GM21381 (cell line): ENCODE measurements at regions not wholly inside any gene's neighbourhood (a gene's known extent, or its start where the extent isn't known, plus 50 kb on each side); places are given as distances from the start of the nearest gene placed in this dataset.

ENCODE experiments used
- ATAC-seq: cut with Tn5 transposase; IDR thresholded peaks from one replicate; pipeline ENCODE4 v1.9.1; 2021; ENCODE audit warnings: mild to moderate bottlenecking, moderate library complexity; ENCODE audit not compliant: unreplicated experiment

DNA sequence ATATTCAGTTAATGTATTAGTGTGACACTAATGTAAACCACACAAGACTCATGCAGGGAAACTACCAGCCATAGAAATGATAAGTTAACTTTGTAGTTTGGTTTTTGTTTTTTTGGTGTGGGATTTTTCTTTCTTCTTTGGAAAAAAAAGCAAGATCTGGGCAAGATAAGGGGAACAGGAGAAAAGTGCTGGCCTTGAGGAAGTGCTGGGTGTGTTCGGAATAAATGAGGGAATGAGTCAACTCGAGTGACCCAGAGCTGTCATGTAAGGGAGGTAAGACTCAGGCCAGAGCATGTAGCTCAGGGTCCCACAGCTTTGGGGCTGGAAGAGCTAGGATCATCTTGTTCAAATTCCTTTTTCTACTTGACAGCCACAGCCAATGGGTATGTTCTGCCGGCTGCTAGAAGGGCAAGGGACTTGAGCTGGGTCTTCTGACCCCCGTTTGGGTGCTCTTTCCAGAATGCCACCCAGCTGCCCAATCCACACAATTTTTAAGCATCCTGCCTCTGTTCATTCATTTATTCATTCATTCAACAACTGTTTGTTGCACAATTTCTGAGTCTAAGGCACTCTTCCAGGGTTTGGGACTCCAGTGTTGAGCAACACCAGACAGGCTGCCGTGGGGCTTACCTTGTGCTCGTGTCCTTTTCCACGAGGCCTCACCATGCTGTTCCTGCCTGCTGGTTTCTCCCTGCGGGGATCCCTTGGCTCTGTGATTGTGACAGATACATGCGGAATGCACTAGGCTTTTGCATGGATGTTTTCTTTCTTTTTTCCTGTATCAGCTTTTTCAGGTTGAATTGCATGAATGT is 54.5 kb downstream of the CLDN34 start:
- no peak for ATAC-seq

GRCh38 chrX:10022273-10022541 is 55.0 kb downstream of the CLDN34 start:
- ATAC-seq: no peak

GRCh38 chrX:10022580-10023245 is 55.6 kb downstream of the CLDN34 start:
- ATAC-seq: no peak

DNA sequence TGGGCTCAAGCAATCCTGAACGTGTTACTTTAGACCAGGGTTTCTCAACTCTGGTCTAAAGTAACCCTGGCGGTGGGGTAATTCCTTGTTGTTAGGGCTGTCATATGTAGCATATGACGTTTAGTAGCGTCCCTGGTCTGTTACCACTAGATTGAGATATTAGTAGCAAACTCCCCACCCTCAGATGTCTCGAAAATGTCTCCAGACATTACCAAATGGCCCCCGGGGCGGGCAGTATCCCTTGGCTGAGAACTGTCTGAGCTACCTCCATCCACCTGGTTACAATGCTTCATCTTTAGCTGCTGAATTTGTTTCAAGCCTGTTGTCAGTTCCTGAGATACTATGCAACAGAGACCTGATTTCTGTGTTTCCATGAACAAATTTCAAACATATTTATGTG is 56.7 kb downstream of the CLDN34 start:
- no peak for ATAC-seq

DNA sequence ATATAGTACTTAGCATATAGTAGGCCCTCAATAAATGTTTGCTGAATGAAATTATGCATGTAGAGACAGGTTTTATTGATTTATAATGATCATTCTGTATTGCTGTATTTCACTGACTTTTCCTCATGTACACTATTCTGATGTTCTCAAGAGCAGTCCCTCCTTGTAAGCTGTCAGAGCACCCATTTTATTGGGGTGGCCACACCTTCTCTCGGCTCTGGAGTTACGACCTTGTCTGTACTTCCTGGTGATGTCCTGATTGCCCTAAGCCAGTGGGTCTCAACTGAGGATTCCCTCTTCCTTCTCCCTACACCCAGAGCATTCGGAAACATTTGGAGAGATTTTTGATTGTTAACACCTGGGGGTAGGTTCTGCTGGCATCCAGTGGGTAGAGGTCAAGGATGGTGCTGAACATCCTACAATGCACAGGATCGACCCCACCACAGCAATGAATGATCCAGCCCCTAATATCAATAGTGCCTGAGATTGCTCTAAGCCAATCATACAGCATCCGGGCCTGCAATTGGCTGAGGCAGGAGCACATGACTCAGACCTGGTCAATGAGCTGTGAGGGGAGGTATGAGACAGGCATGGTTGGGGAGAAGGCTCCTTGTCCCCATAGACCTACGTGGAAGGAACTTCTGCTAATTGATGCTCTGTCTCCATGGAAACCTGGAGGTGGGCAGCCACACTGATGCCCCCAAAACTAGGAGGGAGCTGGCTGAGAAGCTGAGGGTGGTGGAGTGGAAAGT is 58.8 kb downstream of the CLDN34 start:
- no peak for ATAC-seq

DNA sequence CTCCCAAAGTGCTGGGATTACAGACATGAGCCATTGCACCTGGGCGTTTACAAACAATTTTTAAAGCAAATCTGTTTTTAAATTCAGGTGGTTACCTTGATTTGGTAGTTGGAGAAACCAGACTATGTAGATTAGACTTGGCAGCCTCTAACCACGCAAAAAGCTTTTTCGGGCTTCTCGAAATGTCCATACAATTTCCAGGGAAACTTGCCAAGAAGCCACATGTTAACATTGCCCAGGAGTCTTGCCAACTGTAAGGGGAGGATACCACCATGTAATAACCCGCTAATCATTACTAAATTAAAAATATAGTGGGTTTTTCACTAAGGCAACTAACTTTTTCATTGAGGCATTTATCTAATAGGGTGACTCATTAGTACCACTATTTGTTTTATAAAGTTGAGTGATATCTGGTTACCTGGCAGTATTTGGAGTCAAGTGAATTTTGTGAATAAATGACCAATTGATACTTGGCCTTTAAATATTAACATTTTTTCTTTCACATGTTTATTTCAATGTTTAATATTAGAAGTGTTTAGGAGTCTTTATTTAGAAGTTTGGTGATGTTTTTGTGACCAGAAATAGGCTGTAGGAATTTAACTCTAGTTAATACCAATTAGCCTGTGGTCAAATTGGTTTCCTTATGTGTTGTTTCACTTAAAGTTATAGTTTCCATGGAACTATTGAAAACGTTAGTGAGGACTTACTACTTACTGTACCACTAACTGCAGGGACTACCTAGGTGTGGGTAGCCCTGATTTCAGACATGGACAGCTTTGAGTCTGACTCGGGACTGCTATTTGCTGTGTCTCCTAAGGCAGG is 61.3 kb downstream of the CLDN34 start:
- ATAC-seq: peak; percentile 68

DNA sequence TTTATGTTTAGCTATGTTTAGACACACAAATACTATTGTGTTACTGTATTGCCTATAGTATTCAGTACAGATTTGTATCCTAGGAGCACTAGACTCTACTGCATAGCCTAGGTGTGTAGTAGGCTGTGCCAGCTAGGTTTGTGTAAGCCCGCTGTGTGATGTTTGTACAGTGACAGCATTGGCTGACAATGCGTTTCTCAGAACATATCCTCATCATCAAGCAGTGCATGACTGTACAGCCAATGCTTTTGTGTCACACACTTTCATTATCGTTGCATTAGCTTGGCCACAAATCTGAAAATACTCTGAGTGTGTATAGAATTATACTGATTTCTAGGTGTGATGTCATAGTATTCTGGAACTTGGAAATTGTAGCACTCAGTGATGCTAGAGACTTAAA is 63.4 kb downstream of the CLDN34 start:
- ATAC-seq: no peak

- no peak for ATAC-seq
Observed at GRCh38 chrX:10031746-10032145, 64.6 kb downstream of the CLDN34 start.

DNA sequence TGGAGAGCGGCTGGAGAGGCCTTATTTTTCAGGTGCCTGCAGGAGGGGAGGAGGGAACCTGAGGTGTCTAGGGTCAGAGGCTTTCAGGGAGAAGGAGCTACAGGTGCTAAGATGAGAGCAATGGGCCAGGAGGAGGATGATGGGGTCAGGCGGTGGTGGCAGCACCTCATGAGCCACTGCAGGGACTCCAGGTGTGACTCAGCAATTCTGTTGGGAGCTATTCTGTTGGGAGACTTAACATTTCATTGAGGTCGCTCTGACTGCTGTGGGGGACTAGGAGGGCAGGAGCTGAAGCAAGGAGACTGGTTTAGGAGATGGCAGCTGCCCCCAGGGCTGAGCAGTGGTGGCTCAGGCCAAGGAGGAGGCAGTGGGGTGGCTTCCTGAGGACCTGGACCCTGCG is 65.0 kb downstream of the CLDN34 start:
- no peak for ATAC-seq

DNA sequence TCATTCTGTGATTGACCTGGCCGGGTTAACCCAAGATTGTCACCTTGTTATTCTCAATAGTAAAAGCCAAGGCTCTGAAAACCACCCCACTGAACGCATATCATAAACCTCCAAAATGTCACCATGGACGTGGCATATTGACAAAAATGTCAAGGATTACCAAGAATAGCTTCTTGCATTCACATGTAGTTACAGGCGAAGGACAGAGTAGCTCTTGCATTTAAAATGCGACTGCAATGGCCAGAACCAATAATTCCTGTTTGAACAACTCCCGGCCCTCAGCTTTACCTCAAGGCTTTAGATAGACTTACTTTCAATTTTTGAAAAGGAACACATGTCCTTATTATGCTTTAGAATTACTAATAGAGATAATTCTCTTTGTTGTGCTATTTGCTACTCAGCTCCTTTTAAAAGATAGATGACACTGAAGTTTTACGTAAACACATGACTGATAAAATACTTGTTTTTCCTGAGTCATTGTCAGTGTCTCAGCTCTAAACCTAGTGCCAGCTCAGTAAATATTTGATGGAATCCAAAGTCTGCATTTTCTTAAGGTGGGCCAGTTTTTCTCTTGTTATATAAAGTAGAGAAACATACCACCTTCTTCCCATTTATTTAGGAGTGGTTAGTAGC is 66.3 kb downstream of the CLDN34 start:
- ATAC-seq: no peak

GRCh38 chrX:10034740-10035260 is 67.6 kb downstream of the CLDN34 start:
- no peak for ATAC-seq

GRCh38 chrX:10038585-10038984 is 71.4 kb downstream of the CLDN34 start:
- no peak for ATAC-seq

DNA sequence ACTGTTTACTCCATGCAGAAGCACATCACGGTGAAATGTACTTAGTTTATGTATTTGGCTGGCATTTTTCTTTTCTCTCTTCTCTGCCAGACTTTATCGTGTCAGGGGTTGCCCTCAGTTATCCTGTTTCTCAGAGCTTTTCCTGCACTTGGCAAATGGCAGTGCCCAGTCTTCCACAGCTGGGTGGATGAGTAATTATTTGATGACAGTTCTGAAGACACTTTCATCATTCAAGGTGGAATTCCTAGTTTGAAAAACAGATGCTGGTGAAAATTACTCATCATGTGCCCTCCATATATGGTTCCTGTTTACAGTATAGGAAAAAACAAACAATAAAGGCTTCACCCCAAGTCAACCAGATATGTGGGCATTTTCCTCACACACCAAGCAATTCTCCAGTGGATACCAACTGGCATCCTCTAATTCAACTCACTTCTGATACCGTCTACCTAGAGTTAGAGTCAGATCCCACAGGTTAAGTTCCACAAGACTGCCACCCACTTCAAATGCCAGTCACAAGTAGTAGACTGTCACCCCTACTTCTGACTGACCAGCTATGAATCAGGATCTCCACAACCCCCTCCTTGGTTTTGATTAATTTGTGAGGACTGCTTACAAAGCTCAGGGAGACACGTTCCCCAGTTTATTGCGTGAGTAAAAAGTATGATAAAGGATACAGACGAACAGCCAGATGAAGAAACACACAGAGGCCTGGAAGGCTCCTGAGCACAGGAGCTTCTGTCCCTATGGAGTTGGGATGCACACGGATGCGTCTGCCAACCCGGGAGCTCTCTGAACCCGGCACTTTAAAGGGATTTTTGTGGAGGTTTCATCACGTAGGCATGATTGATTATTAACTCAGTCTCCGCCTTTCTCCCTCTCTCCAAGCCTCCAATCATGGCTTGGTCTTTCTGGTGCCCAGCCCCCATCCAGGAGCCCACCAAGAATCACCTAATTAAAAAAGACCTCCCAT is 72.9 kb downstream of the CLDN34 start:
- ATAC-seq: no peak

DNA sequence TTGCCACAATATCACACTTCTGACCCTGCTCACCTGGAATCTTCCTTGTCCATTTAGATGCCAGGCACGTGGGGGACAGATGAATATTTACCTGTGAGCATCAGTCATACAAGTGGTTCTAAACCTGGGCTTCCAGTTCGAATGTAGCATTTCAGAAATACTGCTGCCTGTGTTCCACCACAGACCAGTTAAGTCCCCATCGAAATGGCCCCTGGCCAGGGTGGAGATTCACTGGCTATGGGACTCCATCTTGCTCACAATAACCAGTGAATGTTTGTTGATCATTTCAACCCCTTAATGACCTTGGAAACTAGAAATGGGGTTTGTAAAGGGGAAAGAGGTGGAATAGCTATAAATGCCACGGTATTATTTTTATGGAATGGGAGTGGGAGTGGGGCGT is 73.8 kb downstream of the CLDN34 start:
- ATAC-seq: no peak

DNA sequence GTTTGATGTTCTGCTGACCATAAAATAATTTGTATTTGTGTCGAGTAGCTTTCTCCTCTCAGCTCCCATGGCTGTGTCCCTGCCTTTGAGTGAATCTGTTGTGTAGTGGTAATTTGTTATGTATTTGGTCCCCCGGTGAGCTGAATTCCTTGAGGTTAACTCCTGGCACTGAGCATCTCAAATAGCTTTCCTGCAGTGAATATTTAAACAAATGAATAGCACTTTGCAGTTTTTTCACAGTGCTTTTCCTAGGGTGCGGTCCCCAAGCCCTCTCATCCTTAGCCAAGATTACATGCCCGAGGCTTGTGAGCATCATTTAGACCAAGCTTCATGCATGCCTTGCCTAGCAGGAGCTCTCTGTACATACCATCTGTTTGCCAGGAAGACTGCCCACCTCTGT is 74.2 kb downstream of the CLDN34 start:
- no peak for ATAC-seq

DNA sequence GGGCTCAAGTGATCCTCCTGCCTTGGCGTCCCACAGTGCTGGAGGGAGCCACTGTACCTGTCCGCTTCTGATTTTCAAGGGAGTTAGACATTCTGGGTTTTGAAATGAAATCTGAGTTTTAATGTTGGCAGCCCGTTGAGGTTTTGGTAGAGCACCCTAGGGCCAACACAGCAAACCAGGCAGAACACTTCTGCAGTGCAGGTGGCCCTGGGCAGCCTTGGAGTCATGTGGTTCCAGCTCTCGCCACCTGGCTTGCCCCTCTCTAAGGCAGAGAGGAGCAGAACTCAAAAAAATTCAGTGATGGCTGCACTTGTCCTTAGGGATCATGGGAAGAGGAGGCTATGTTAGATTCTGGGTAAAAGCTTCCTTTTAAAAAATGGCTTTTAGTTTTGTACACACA is 74.9 kb downstream of the CLDN34 start:
- ATAC-seq: no peak

- no peak for ATAC-seq
Observed at GRCh38 chrX:10043386-10043785, 76.2 kb downstream of the CLDN34 start.

DNA sequence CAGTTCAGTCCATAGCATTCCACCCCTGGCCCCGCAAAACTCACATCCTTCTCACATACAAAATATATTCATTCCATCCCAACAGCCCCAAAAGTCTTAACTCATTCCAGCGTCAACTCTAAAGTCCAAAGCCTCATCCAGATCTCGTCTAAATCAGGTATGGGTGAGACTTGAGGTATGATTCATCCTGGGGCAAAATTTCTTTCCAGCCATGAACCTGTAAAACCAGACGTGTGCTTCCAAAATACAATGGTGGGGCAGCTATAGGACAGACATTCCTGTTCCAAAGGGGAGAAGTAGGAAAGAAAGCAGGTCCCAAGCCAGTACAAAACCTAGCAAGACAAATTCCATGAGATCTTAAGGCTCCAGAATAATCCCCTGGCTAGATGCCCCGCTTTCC is 76.9 kb downstream of the CLDN34 start:
- ATAC-seq: no peak

- no peak for ATAC-seq
Observed at GRCh38 chrX:10045327-10046000, 78.3 kb downstream of the CLDN34 start.
